ENCODE measurements at regions not wholly inside any gene's neighbourhood (a gene's known extent, or its start where the extent isn't known, plus 50 kb on each side); places are given as distances from the start of the nearest gene placed in this dataset.

DNA sequence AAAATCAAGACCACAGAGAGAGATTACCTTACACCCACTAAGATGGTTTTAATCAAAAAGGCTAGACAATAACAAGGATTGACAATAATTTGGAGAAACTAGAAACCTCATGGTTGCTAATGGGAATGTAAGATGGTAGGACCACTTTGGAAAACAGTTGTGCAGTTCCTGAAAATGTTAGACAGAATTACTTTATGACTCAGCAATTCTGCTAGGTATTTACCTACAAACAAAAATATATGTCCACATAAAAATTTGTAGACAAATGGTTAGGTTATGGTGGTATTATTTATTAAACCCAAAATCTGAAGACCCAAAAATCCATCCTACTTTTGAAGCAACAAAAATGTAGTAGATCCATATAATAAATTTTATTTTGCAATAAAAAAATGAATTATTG is 1027.0 kb upstream of the ADGRL3 start:
- intact Hi-C loops (cut with micrococcal nuclease; ENCODE audit: unreplicated experiment) = no loop called here
- TF ChIP-seq EZH2 (IDR thresholded peaks at IDR 0.05; ENCODE audit: borderline replicate concordance, low read depth, low read length, poor library complexity, severe bottlenecking) (no peak), CTCF (conservative IDR thresholded peaks at IDR 0.05; ENCODE audit: low read depth, low read length) (no peak)
- H3K27me3 ChIP-seq (replicated peaks; ENCODE audit: insufficient read depth, low read depth, low read length, poor library complexity) = no peaks in the 10 kb centered on the region
- H3K9me3 ChIP-seq (ENCODE audit: low read depth, low read length, poor library complexity, severe bottlenecking) = no peaks in the 10 kb centered on the region
- POLR2A ChIA-PET (ENCODE audit: low non-redundant PET) = no interaction called here
- CTCF ChIA-PET = no interaction called here
- H3K4me3 ChIP-seq (ENCODE audit: low read depth, low read length, poor library complexity, severe bottlenecking) = no peak overlapping the region
- BruUV-seq (replicated peaks) = no TSS peak
- H3K4me1 ChIP-seq (ENCODE audit: insufficient read depth, low read length, poor library complexity, severe bottlenecking) = no peaks in the 10 kb centered on the region
- H3K36me3 ChIP-seq (ENCODE audit: insufficient read depth, low read length, poor library complexity, severe bottlenecking) = no peaks in the 10 kb centered on the region
- no peak for DNase-seq (ENCODE audit: low spot score)
- no peak overlapping the region for H3K27ac ChIP-seq (ENCODE audit: low read depth, low read length, poor library complexity, severe bottlenecking)

GRCh38 chr4:60173718-60174117 is 1026.4 kb upstream of the ADGRL3 start:
- Histone ChIP-seq H3K4me3 (ENCODE audit: low read depth, low read length, poor library complexity, severe bottlenecking) (no peak overlapping the region), H3K9me3 (ENCODE audit: low read depth, low read length, poor library complexity, severe bottlenecking) (no peaks in the 10 kb centered on the region), H3K36me3 (ENCODE audit: insufficient read depth, low read length, poor library complexity, severe bottlenecking) (no peaks in the 10 kb centered on the region), H3K27me3 (replicated peaks; ENCODE audit: insufficient read depth, low read depth, low read length, poor library complexity) (no peaks in the 10 kb centered on the region), H3K27ac (ENCODE audit: low read depth, low read length, poor library complexity, severe bottlenecking) (no peak overlapping the region), H3K4me1 (ENCODE audit: insufficient read depth, low read length, poor library complexity, severe bottlenecking) (no peaks in the 10 kb centered on the region)
- intact Hi-C loops (cut with micrococcal nuclease; ENCODE audit: unreplicated experiment) = no loop called here
- BruUV-seq (replicated peaks) = no TSS peak
- ChIA-PET POLR2A (ENCODE audit: low non-redundant PET) (no interaction called here), CTCF (no interaction called here)
- TF ChIP-seq EZH2 (IDR thresholded peaks at IDR 0.05; ENCODE audit: borderline replicate concordance, low read depth, low read length, poor library complexity, severe bottlenecking) (no peak), CTCF (conservative IDR thresholded peaks at IDR 0.05; ENCODE audit: low read depth, low read length) (no peak)
- DNase-seq (ENCODE audit: low spot score) = no peak

GRCh38 chr4:60175241-60175640 is 1024.9 kb upstream of the ADGRL3 start:
- TF ChIP-seq EZH2 (IDR thresholded peaks at IDR 0.05; ENCODE audit: borderline replicate concordance, low read depth, low read length, poor library complexity, severe bottlenecking) = no peak
- no peak for TF ChIP-seq CTCF (conservative IDR thresholded peaks at IDR 0.05; ENCODE audit: low read depth, low read length)
- intact Hi-C loops (cut with micrococcal nuclease; ENCODE audit: unreplicated experiment) = no loop called here
- H3K27ac ChIP-seq (ENCODE audit: low read depth, low read length, poor library complexity, severe bottlenecking) = no peak overlapping the region
- ChIA-PET CTCF (no interaction called here), POLR2A (ENCODE audit: low non-redundant PET) (no interaction called here)
- H3K9me3 ChIP-seq (ENCODE audit: low read depth, low read length, poor library complexity, severe bottlenecking) = no peaks in the 10 kb centered on the region
- no peaks in the 10 kb centered on the region for H3K27me3 ChIP-seq (replicated peaks; ENCODE audit: insufficient read depth, low read depth, low read length, poor library complexity)
- no peak overlapping the region for H3K4me3 ChIP-seq (ENCODE audit: low read depth, low read length, poor library complexity, severe bottlenecking)
- DNase-seq (ENCODE audit: low spot score) = no peak
- no TSS peak for BruUV-seq (replicated peaks)
- H3K4me1 ChIP-seq (ENCODE audit: insufficient read depth, low read length, poor library complexity, severe bottlenecking) = no peaks in the 10 kb centered on the region
- no peaks in the 10 kb centered on the region for H3K36me3 ChIP-seq (ENCODE audit: insufficient read depth, low read length, poor library complexity, severe bottlenecking)
